Prostate gland (tissue), 2 donors: ENCODE measurements at regions not wholly inside any gene's neighbourhood (a gene's known extent, or its start where the extent isn't known, plus 50 kb on each side); places are given as distances from the start of the nearest gene placed in this dataset.

Experiments
- DNase-seq: peaks from one replicate; pipeline ENCODE4 v3.0.0-alpha.2; 2019; ENCODE audit warnings: low spot score
- H3K27ac ChIP-seq, 2 donors: fragments of 200-600 bp; sonication (generic); 2 replicates each; pipeline ENCODE4 v1.5.1; 2017 to 2019
- H3K27me3 ChIP-seq: fragments of 200-600 bp; sonication (generic); replicated peaks from 2 replicates; pipeline ENCODE4 v1.5.1; 2019; ENCODE audit not compliant: insufficient read depth
- H3K36me3 ChIP-seq, 2 donors: fragments of 200-600 bp; sonication (generic); 1 replicate in 1 of 2; 2 replicates in 1 of 2; pipeline versions ENCODE4 v1.5.1 to v1.8.1; 2017 to 2019
- H3K4me1 ChIP-seq: fragments of 200-600 bp; sonication (generic); replicated peaks from 2 replicates; pipeline ENCODE4 v1.5.1; 2019
- H3K4me3 ChIP-seq, 2 donors: fragments of 200-600 bp; sonication (generic); 2 replicates each; pipeline ENCODE4 v1.5.1; 2017 to 2019
- H3K9me3 ChIP-seq: fragments of 200-600 bp; sonication (generic); 2 replicates; pipeline ENCODE4 v1.5.1; 2017
- CTCF ChIP-seq, 4 experiments: fragments of 200-600 bp in 2 of 4; fragments of 450-650 bp in 2 of 4; sonication (generic) in 2 of 4; IDR thresholded peaks; 1 replicate in 3 of 4; 2 replicates in 1 of 4; pipeline ENCODE4 v1.5.1; 2016 to 2019; ENCODE audit warnings: antibody characterized with exemption in 4 of 4, mild to moderate bottlenecking in 2 of 4, moderate library complexity in 2 of 4
- POLR2A ChIP-seq: fragments of 450-650 bp; IDR thresholded peaks from one replicate; pipeline ENCODE4 v1.6.1; 2016; ENCODE audit warnings: antibody characterized with exemption, mild to moderate bottlenecking
- POLR2AphosphoS5 ChIP-seq: sonication (generic); formaldehyde crosslinking; IDR thresholded peaks from one replicate; pipeline ENCODE4 v1.6.1; 2017; ENCODE audit warnings: antibody characterized with exemption
- WGBS: methylation state at CpG from one replicate; pipeline ENCODE4 v1.1.5; 2018; 5-methylcytosine and 5-hydroxymethylcytosine counted together
- intact Hi-C: fragments of 100-400 bp; cut with DNase I; formaldehyde crosslinking; loops from one replicate; pipeline ENCODE4 v1.14.2; 2022

- TF ChIP-seq CTCF (IDR thresholded peaks at IDR 0.05) (no peak), POLR2A (no peak), POLR2AphosphoS5 (no peak)
- H3K27me3 ChIP-seq, result no peaks in the 10 kb centered on the region
- 96% methylated on average over 3 of the region's 3 CpGs for WGBS
- no peak overlapping the region for H3K4me3 ChIP-seq
- H3K9me3 ChIP-seq, result no peaks in the 10 kb centered on the region
- H3K4me1 ChIP-seq, result no peaks in the 10 kb centered on the region
- intact Hi-C loops, result no loop called here
- H3K36me3 ChIP-seq, result no peaks in the 10 kb centered on the region
- DNase-seq, result no peak
- H3K27ac ChIP-seq, result no peak overlapping the region
These were observed 389.2 kb upstream of the F9 start for GRCh38 chrX:139141370-139141769.

GRCh38 chrX:139134316-139134715 is 396.2 kb upstream of the F9 start:
- no peaks in the 10 kb centered on the region for H3K9me3 ChIP-seq
- no peaks in the 10 kb centered on the region for H3K36me3 ChIP-seq
- intact Hi-C loops, result no loop called here
- TF ChIP-seq CTCF (IDR thresholded peaks at IDR 0.05), result no peak
- TF ChIP-seq POLR2A, result no peak
- no peak for TF ChIP-seq POLR2AphosphoS5
- H3K4me1 ChIP-seq, result no peaks in the 10 kb centered on the region
- WGBS, result 88% methylated on average over 5 of the region's 5 CpGs
- DNase-seq, result no peak
- H3K27me3 ChIP-seq, result no peaks in the 10 kb centered on the region
- H3K27ac ChIP-seq, result no peak overlapping the region
- no peak overlapping the region for H3K4me3 ChIP-seq

GRCh38 chrX:139126493-139126892 is 404.0 kb upstream of the F9 start:
- TF ChIP-seq POLR2AphosphoS5, result no peak
- peak in 3 of 4 experiments; percentile 37 to 60 (median 44) for TF ChIP-seq CTCF (IDR thresholded peaks at IDR 0.05)
- intact Hi-C loops, result no loop called here
- Histone ChIP-seq H3K27me3 (no peaks in the 10 kb centered on the region), H3K4me1 (no peaks in the 10 kb centered on the region), H3K36me3 (no peaks in the 10 kb centered on the region), H3K27ac (no peak overlapping the region), H3K9me3 (no peaks in the 10 kb centered on the region), H3K4me3 (no peak overlapping the region)
- DNase-seq, result peak; percentile 28
- 0% methylated on average over 2 of the region's 2 CpGs for WGBS

- TF ChIP-seq CTCF (IDR thresholded peaks at IDR 0.05) (no peak), POLR2A (no peak), POLR2AphosphoS5 (no peak)
- Histone ChIP-seq H3K4me1 (no peaks in the 10 kb centered on the region), H3K36me3 (no peaks in the 10 kb centered on the region), H3K27ac (no peak overlapping the region), H3K4me3 (no peak overlapping the region), H3K27me3 (no peaks in the 10 kb centered on the region), H3K9me3 (no peaks in the 10 kb centered on the region)
- DNase-seq, result no peak
- intact Hi-C loops, result no loop called here
- WGBS, result 93% methylated on average over 3 of the region's 3 CpGs
These were observed 404.6 kb upstream of the F9 start for GRCh38 chrX:139125916-139126315.

- no peak for TF ChIP-seq CTCF (IDR thresholded peaks at IDR 0.05)
- Histone ChIP-seq H3K9me3 (no peaks in the 10 kb centered on the region), H3K4me1 (no peaks in the 10 kb centered on the region), H3K27ac (no peak overlapping the region), H3K36me3 (no peaks in the 10 kb centered on the region), H3K4me3 (no peak overlapping the region), H3K27me3 (no peaks in the 10 kb centered on the region)
- DNase-seq, result no peak
- 58% methylated on average over 4 of the region's 4 CpGs for WGBS
- intact Hi-C loops, result no loop called here
These were observed 408.8 kb upstream of the F9 start for GRCh38 chrX:139121616-139122286.
